ENCODE measurements at regions not wholly inside any gene's neighbourhood (a gene's known extent, or its start where the extent isn't known, plus 50 kb on each side); places are given as distances from the start of the nearest gene placed in this dataset.

DNA sequence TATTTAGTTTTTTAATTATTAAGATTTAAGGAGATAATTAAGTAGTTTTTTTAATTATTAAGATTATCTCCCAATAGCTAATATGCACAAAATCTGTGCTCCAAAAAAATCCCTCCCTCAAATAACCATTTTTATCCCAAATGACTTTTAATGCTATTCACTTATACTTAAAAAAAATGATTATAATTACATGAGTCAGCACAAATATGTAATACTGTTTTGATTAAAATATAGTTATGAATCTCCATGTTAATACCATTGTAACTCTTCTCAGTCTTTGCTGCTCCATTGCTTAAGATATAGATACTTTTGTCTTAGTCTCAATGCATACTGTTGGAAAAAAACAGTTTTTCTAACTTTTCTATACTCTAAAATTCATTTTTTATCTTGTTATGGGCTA lies 1121.1 kb upstream of the ADGRL3 start:
- TF ChIP-seq EZH2 (IDR thresholded peaks at IDR 0.05; ENCODE audit: insufficient read depth, poor library complexity, severe bottlenecking) (no peak), EZH2phosphoT487 (IDR thresholded peaks at IDR 0.05; ENCODE audit: insufficient read depth, low read depth) (no peak)

Data from GM23248 (cell line).